ENCODE measurements at regions not wholly inside any gene's neighbourhood (a gene's known extent, or its start where the extent isn't known, plus 50 kb on each side); places are given as distances from the start of the nearest gene placed in this dataset.

DNA sequence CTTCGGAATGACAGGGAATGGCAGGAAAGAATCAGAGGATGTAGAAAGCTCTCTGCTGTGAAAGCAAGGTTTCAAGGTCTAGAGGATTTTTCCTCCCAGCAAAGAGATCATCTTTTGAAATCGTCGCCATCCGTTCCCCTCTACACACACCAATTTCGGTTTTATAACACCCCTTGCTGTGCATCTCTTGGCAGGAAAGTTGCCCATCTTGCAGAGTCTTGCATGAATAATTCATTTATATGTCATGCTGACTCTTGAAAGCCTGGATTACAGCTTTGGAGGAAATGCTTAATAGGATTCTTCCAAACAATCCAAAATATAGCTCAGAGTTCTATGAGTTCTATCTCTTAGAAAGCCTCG, 262.7 kb downstream of the CHL1 start:
- no peak for DNase-seq (ENCODE audit: low spot score)

DNA sequence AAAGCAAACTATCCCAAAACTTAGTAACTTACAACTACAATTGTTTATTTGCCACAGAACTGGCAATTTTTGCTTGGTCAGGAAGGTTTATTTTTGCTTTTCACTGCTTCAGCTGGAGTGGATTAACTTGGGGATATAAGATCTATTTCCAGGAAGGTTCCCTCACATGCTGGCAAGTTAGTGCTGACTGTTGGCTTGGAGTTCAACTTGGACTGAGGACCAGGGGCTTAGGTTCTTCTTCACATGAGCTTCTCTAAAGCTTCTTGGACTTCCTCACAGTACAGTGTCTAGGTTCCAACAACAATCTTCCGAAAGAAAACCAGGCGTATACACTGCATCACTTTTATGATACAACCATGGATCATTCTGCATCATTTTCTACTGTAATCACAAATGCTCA, 264.4 kb downstream of the CHL1 start:
- DNase-seq (ENCODE audit: low spot score) = no peak

DNA sequence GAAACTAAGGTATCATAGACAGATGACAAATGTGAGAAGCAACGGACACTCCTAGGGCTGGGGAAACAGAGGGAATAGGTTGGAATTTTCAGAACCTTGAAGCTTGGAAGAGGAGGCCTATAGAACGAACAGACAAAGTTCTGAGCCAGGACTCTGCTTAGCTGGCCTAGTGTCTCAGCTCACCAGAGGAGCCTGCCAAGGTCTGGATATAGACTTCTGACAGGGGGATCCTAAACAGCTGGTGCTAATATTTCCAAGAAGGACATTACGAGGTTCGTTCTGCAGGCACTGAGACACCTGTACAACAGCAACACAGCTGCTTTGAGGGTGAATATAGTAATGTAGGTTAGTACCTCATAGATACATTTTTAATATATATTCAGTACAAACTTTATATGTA, 266.3 kb downstream of the CHL1 start:
- DNase-seq (ENCODE audit: low spot score) = no peak

DNA sequence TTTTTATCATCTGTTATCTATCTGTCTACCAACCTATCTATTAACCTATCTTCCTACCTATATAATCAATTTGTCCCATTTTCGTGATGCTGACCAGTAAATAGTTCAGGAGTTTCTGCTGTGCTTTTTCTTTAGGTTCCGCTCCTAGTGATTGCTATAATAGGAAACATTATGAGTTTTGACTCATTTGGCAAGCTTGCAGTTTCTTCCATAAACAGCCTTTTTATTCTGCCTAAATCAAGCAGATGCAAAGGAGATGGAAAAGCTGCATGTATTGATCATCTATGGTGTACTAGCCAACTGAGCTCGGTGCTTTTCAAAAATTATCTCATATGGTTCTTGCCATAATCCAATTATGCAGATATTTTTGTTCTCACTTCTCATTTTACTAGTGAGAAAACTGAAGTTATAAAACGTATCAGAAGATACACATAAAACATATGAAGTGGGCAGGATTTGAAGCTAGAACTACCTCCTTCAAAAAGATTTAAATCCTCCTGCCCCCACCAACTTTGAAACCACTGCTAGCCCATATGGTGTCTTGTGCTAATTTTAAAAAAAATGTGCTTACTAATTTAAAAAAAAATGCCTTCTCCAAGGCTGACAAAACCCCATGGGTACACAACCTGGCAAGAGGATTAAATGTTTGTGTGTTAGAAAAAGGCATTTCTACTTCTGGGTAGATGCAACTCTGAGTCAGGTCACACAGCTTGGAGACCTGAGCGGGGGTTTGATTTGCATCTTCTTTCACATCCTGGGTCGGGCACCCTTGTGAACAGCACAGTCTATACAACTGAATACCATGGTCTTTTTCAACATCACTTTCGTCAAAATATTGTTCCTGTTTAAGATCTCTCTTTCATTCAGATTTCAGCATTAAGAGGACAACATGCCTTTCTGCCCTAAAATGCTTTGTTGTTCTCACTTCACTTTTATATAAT, 267.0 kb downstream of the CHL1 start:
- DNase-seq (ENCODE audit: low spot score) = no peak

DNA sequence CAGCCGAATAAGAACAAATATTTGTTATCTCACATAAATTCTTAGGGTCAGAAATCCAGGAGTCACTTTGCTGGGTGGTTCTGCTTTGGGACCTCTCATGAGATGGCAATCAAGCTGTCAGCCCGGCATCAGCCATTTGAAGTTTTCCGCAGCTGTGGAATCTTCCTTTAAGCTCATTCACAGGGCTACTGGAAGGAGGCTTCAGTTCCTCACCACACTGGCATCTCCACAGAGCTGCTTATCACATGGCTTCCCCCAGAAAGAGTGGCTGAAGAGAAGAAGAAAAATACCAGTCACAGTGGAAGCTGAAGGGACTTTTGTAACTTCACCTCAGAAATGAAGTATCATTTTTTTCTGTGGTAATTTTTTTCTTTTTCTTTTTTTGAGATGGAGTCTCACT, 267.7 kb downstream of the CHL1 start:
- no peak for DNase-seq (ENCODE audit: low spot score)

DNA sequence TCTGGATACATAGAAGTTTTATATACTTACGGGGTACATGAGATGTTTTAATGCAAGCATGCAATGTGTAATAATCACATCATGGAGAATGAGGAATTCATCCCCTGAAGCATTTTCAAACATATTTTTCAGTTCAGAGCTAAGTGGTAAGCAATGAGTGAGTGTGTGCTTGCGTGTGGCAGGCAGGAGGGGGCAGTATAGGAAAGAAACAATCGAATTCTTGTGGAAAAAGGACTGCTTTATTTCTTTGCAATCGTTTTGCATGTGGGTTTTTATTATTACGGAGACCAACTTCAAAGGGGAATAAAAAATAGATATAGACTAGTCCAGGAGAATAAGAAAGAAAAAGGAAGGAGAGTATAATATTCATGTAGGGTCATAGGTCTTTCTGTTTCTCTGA, 271.6 kb downstream of the CHL1 start:
- no peak for DNase-seq (ENCODE audit: low spot score)

DNA sequence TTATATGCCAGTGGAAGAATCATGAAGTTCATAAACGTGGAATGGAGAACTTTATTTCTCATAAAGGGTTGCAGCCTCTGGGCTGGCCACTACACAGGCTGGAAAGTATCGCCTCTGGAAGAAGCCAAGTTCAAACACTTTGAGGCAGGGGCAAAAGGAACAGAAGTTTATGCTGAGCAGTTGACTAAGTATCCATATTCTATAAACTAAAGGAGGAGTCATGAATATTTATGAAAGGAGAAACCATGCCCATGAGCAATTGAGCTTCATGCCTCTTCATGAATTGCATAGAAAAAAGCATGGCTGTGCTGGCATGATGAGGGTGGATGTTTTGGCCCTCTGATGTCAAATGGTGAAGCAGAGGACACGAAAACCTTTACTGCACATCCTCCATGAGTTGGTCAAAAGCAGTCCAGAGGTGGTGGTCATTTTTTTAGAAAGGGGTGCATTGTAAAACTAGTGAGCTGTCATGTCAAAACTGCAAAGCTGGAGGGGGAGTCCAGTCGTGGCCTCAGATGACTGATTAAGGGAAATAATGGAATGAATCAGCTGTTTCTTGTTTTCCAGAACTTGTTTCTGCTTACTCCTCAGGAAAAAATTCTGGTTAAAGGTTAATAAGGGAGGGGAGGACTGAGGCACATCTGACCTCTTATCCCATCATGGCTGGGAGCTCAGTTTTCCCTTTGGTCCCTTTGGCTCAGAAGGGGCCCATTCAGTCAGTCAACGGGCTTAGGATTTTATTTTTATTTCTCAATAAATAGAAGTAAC, 276.7 kb downstream of the CHL1 start:
- DNase-seq (ENCODE audit: low spot score) = no peak

DNA sequence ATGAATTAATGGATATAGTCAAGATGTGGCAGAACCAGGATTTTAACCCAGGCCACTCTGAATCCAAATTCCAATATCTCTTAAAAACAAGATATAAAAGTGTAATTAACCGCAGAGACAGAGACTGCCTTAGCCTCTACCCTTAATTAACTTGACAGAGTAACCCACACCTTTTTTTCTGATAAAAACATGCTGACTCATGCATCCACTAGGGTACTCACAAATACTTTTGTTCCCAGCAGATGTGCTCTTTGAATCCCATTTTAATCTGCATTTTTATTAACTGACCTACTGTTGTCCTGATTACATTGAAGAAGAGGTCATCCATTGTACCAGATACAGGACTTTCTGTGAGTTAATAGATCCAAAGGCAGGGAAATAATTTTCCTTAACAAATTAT, 278.3 kb downstream of the CHL1 start:
- no peak for DNase-seq (ENCODE audit: low spot score)

DNA sequence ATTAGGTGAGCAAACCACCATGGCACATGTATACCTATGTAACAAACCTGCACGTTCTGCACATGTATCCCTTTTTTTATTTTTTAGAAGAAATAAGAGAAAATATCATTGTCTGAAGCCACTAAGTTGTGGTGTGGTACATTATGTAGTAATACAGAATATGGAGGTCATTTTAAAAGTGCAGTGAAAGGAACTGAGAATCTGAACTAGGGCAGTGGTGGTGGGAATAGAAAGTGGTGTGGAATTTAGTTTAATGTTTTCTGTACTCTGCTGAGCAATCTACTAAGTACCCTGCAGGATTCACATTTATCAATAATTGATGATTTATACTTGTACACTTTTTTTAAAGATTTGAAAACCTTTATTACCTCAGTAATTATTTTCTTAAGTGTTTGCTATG, 283.5 kb downstream of the CHL1 start:
- no peak for DNase-seq (ENCODE audit: low spot score)

DNA sequence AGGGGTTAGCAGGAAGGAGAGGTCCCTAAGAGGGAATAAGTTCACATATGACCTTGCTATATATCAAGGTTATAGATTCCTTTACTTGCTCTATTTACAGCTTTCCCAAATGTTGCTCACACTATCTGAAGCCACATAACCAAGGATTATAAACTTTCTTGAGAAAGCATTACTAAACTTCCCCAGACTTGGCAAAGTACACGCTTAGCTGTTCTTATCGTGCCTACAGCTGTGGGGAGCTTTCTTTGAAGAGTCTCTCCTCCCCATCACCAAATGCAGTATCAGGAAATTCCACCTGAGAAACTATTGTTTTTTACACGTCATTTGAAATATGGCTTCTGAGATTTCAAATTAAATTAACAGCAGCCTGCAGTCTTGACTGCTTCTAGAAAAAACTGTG, 284.5 kb downstream of the CHL1 start:
- DNase-seq (ENCODE audit: low spot score) = no peak

DNA sequence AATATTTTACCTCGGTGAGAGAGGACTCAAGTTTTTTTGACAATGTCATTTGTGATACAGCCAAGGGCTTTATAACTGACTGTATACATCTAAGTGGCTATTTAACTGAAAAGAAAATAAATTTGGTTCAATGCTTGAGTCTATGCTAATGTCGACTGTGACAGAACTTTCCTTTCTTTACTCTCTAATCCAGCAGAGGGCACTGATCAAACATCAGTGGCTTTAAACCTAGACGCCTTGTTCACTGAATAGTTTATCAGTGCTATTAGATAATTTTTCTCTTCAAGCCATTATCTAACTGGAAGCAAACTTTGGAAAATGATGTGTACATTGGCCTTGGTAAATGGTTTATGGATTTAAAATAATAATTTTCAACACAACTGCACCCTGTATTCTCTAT, 285.1 kb downstream of the CHL1 start:
- no peak for DNase-seq (ENCODE audit: low spot score)

DNA sequence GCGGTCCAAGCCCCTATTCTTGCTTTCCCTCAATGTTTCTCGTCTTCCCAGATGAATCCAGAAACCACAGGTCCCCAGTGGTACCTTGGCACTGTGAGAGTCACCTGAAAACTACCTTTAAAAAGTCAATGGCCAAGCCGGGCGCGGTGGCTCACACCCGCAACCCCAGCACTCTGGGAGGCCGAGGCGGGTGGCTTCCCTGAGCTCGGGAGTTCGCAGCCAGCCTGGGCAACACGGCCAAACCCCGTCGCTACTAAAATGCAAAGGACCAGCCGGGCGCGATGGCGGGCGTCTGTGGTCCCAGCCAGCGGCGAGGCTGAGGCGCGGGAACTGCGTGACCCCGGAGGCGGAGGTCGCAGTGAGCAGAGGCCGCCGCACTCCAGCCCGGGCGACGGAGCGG, 285.9 kb downstream of the CHL1 start:
- no peak for DNase-seq (ENCODE audit: low spot score)

DNA sequence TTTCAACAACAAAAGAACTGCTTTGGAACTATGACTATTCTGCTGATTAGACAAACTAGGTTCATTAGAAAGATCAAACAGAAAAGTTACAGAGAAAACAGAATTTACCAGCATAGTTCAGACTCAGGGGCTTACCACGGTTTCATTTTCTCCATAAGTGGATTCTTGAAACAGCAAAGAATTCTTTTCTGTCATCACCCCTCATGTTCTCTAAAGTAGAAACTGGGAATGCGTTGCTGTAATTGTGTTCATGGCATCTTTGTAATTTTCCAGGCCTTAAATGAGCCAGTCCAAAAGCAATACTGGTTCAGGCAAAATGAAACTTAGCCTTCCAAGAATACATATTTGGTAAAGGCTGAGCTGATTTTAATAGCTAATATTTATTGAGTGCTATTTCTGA, 287.8 kb downstream of the CHL1 start:
- no peak for DNase-seq (ENCODE audit: low spot score)

DNA sequence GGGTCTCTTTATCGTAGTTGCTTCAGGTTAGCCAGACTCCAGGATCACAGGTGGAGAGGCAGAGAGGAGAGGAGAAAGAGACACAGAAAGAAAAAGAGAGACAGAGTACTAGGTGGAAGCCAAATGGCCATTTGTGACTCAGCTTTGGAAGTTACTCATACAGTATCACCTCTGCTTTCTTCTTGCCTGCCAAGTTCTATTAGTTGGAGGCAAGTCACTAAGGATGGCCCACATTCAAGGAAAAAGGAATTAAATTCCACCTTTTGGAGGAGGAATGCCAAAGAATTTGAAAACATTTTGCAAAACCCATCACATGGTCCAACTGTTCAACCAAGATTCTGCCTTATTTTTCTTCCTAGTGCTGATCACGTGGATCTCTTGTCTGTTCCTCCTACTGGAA, 291.1 kb downstream of the CHL1 start:
- no peak for DNase-seq (ENCODE audit: low spot score)

DNA sequence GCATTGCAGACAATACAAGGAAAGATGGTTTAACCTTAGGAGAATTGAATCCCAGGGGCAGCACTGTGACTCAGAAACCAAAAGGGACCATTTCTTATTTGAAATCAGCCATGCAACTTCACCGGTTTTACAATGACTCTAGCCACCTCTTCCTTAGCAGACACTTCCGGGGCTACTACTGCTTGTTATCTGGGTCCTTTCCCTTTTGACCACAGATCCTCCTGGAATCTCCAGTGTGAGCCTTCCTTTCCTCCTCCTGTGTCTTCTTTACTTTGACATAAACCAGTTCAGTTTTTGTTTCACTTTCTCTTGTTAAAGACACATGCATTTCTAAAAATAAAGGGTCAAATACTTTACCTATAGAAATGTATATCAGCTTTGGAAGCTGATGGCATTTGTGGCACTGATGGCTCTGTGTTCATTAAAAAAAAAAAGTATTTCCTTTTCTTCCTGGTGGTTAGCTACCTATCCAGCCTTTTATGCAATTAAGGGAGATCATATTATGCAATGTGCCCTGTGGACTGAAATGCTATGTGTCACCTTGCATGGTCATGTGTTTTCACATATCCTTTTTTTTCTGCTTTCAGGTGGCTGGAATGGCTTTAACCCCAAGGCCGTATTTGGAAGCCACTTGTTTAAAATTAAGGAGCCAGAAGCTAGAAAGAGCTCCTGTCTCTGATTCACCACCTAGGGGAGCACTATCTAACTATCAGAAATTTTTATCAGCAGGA, 296.2 kb downstream of the CHL1 start:
- no peak for DNase-seq (ENCODE audit: low spot score)

DNA sequence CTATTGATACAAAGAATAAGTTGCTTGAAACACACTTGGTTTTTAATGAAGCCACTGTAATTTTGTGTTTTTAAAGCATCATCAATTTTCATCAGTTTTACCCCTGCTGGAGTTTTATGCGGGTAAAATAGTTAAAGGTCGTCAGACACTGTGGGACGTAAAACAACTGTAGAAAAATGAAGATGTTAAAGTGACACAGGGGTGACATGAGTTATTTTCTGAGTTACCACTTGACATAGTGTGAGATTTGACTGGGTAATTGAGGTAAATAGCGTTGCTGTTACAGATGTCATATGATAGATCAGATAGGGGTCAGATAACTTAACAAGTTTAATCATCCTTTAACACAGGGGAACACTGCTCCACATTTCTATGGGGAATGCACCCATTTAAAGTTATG, 297.6 kb downstream of the CHL1 start:
- DNase-seq (ENCODE audit: low spot score) = no peak

DNA sequence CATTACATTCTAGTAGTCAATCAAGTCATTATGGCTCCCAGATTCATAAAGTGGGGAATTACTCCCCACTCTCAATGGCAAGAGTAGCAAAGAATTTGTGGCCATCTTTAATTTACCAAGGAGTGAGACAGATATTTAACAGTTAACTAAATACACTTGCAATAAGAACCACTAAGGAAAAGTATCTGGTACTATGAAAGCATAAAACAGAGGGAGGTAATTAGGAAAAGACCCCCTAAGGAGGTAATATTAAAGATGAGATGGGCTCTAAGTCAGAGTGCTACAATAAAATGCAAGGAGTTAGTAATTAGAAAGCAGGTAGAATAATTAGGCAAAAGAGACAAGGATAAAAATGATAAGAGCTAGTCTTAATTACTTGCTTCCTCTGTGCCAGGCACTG, 301.9 kb downstream of the CHL1 start:
- DNase-seq (ENCODE audit: low spot score) = no peak

DNA sequence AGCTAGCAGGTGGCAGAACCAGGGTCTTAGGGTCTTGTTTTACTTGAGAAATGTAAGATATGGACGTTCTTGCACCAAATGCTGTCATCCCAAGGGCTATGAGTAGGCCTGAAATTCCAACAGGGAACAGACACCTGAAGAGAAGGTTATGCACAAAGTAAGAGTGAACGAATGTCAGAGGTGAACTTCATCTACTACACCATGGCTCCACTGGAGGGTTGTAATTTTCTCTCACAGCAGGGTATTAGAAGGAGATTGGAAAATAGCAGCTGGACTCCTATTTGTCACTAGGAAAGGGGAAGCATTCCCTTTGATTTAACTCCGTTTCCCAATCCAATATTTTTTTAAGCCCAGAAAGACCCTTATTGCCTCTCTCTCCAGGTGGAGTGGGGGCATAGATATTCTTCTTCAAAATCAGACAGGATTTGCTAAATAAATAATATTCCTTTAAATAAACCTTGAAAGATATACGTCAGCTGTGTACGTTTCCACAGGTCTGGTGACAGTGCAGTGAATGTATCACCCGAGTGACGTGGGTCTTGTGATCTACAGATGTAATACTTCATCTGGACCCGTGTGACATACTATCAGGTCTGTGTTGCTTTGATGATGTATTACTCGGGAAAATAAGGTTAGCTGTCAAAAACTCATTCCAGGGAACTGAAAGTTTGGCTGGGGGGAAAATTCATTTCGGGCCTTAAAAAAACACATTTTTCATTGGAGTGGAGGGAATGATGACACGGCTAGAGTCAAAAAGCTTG, 302.6 kb downstream of the CHL1 start:
- DNase-seq (ENCODE audit: low spot score) = no peak

DNA sequence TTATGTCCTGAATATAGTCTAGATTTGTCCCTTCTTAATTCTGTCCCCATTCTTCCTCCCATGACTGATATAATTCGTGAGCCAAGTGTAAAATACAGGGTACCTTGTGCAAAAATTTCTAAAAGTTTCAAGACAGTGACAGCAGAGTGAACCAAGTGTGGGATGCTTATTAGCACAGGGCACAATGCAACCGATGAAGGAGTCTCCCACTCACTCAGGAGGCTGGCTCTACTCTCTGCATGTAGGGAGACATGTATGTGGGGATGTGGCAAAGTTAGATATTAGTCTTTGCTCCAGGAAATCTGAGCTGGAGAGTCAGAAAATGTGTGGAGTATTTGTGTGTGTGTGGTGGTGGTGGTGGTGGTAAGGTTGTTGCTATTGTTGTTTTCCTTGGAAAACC, 305.9 kb downstream of the CHL1 start:
- DNase-seq (ENCODE audit: low spot score) = no peak

DNA sequence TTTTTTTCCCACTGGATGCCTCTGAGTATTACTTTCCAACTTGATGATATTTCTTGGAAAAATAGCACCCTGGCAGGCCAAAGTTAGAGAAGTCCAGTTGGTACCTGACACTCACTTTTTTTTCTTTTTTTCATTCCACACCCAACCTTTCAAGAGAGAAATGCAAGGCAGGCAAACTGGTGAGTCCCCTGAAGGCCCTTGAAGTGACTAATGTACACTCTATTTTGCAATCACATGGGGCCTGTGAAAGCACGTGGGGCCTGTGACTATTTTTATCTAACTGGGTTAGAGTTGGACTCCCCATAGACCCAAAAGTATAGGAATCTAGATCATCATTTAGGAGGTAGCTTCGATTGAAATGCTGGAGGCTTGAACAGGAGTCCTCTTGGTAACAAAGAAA, 316.7 kb downstream of the CHL1 start:
- no peak for DNase-seq (ENCODE audit: low spot score)

DNA sequence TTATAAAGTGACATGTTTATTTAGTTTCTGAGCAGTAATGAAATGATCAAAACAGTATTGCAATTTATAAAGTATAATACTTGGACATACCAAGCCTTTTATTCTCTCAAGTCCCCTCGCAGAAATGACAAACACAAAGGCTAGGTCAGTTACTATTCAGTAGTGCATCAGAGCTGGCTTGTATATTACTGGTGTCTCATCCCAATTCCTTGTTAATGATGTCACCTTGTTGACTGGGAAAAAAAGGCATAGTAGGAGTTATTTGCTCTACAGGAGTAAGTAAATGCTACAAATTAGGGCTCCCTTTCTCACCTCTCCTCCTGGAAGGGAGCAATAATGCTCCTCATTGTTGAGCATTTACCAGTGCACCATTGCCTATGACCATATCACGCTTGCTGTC, 317.6 kb downstream of the CHL1 start:
- DNase-seq (ENCODE audit: low spot score) = no peak

DNA sequence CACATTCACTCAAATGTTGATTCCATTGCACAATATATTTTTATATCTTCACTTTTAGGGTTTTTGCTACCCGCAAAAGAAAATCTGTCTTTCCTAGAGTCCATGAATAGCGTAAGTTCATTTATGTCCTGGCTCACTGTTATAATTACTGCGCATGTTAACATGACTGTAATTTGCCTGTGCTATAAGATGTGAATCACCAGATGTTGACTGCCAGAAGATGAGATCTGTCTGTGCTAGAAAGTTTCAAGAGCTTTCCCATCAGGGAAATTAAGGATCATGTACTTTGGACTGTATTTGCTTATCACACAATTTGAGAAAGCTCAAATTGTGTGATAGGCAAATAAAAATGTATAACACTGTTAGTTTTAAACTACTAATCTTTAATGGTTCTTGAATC, 322.5 kb downstream of the CHL1 start:
- DNase-seq (ENCODE audit: low spot score) = no peak

Measured in iPS-NIHi11 (cell line).